ENCODE measurements at regions not wholly inside any gene's neighbourhood (a gene's known extent, or its start where the extent isn't known, plus 50 kb on each side); places are given as distances from the start of the nearest gene placed in this dataset.
"Not testable (repeated sequence)": the region's sequence is repeated elsewhere in the genome, so short reads cannot be mapped to it uniquely, and the experiment has no call there.

DNA sequence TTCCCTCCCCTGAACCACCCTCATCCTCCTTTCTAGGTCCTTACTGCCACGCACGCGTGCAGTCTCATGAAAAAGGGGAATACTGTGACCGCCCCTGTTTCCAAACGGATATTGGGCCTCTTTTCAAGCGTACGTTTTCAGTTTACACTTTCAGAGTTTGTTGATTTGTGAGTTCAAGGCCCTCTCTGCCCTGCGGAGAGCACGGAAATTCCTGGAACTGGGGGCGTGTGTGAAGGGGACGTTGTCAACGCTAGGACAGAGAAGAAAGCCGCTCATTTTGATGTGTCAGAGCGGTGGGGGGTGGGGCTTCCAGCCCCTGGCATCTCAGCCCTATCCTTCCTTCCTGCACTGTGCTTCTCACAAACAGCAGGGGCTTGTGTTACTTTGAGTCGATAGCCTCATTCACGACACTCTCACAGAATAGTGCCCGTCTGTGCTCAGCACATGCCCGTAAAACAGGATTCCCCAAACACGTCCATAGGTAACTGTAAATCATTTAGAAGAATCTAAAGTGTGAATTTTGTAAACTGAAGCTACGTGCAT, 137.6 kb upstream of the PEG3 start:
- FAIRE-seq (no peak), DNase-seq (ENCODE audit: low spot score) (no peak)

DNA sequence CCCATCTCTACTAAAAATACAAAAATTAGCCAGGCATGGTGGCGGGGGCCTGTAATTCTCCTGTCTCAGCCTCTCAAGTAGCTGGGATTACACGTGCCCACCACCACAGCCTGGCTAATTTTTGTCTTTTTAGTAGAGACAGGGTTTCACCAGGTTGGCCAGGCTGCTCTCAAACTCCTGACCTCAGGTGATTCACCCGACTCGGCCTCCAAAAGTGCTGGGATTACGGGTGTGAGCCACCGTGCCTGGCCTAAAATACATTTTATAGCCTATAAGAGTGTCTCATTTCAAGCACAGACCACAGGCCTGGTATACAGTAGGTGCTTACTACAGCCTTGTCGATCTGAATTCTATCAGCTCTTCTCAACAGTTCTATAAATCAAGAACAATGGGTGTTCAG, 139.5 kb upstream of the USP29 start:
- not testable (repeated sequence) for FAIRE-seq; DNase-seq (ENCODE audit: low spot score)

DNA sequence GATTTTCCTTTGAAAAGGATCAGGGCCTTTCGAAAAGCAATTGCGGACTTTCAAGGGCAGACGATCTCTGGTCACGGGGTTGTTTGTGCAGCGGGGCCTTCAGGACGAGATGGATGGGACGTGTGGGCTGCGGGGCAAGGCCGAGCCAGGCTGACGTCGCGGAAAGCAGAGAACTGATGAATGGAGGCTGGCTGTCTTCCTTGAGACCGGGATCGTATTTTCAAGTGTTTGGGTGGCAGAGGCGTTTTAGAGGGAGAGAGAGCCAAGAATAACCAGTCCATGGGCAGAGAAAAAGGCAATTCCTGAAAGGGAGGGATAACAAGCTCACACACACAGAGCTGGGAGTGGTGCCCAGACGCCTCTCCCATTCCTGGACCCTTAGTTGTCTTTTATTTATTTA, 138.9 kb upstream of the USP29 start:
- no peak for FAIRE-seq
- no peak for DNase-seq (ENCODE audit: low spot score)

DNA sequence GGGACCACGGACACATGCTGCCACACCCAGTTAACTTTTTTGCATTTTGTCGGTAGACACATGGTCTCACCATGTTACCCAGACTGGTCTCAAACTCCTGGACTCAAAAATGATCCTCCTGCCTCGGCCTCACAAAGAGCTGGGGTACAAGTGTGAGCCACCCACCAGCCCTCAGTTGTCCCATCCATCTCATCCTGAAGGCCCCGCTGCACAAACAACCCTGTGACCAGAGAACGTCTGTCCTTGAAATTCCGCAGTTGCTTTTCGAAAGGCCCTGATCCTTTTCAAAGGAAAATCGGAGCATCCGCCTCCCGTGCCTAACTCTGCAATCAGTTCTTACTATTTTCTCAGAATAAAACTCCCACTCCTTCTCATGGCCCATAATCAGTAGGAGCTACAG, 138.3 kb upstream of the USP29 start:
- DNase-seq (ENCODE audit: low spot score); FAIRE-seq: not testable (repeated sequence)

DNA sequence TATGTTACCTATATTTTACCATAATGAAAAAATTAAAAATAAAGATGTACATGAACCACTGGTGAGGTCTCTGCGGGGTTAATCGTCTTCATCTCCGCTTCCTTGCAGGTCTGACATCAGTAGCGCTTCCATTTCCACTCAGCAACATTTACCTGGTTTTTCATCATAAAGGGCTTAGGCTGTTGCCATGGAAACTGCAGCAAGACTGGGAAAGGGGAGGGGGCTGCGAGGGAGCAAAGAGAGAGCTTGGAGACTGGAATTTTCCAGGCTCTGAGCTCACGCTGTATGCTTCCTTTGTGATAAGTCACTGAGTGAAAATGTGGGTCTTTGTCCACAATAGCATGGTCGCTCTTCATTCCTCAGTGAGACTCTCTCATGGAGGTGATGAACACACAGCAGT, 136.6 kb upstream of the USP29 start:
- FAIRE-seq (no peak), DNase-seq (ENCODE audit: low spot score) (no peak)

DNA sequence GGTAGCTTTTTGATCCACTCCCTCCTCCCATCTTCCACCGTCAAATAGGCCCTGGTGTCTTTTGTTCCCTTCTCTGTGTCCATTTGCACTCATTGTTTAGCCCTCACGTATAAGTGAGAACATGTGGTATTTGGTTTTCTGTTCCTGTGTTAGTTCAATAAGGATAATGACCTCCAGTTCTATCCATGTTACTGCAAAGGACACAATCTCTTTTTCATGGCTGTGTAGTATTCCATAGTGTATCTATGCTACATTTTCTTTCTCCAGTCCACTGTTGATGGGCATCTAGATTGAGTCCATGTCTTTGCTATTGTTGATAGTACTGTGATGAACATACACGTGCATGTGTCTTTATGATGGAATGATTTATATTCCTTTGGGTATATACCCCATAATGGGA, 136.0 kb upstream of the USP29 start:
- no peak for FAIRE-seq
- DNase-seq (ENCODE audit: low spot score) = no peak

DNA sequence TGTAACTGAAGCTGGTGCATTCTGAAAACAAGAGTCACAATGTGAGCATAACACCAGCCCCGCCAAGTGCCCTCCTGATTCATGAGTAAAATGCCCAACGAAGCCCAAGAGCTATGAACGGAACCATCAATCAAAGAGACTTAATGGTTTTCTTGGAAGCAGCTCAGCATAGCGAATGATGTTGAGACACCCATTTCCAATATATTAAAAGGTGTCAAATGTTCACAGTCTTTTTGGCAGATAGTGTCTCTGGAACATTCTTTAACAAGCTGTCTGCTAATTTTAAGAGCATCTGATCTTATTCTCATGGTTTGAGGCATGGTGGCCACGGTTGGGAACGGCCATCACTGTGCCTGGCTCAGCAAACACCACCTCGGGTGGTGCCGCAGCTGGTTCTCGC, 133.4 kb upstream of the USP29 start:
- DNase-seq (ENCODE audit: low spot score) = no peak
- FAIRE-seq = no peak

DNA sequence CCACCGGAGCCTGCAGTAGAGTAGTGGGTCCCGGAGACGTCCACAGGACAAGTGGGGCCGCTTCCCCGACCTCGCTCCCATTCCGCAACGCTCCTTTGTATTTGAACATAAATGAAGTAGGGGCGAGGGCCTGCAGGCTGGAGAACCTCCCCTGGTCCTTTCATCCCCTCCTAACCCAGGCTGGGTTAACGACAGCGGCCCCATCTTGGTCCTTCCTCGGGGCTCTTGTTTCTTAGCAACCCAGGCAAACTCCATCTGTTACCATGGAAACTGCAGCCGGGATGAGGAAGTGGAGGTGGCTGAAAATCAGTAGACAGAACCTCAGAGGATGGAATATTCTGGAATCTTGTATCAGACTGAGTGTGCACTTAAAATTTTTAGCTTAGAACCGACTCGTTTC, 132.6 kb upstream of the USP29 start:
- DNase-seq (ENCODE audit: low spot score) (no peak), FAIRE-seq (no peak)

DNA sequence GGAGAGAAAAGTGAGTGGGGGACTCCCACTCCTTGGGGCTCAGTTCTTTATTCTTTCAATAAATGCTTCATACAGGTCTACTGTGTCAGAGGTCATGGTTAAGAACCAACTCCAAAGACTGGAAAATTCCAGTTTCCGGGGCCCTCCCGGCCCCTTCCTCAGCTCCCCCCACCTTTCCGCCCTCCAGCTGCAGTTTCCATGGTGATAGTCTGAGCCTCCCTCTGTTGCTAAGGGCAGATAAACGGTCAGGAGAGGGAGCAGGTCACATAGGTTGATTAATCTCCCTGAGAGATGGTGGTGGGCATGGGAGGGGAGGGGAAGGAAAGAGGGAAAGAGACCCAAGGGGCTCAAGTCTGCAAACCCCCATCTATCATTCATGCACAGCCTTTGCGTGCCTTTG, 131.5 kb upstream of the USP29 start:
- no peak for DNase-seq (ENCODE audit: low spot score)
- FAIRE-seq = no peak

DNA sequence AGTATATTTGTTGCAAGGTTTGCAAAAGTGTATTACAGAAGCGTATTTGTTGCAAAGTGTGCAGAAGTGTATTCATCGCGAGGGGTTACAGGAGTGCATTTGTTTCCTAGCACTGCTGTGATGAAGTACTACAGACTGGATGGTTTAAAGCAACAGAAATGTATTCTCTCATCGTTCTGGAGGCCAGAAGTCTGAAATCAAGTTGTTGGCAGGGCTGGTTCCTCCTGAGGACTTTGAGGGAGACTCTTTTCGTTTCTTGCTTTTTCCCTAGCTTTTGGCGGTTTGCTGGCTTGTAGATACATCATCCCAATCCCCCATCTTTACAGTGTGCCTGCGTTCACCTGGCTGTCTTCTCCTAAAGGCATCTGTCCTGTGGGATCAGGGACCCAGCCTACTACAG, 127.9 kb upstream of the USP29 start:
- DNase-seq (ENCODE audit: low spot score) (no peak), FAIRE-seq (no peak)

DNA sequence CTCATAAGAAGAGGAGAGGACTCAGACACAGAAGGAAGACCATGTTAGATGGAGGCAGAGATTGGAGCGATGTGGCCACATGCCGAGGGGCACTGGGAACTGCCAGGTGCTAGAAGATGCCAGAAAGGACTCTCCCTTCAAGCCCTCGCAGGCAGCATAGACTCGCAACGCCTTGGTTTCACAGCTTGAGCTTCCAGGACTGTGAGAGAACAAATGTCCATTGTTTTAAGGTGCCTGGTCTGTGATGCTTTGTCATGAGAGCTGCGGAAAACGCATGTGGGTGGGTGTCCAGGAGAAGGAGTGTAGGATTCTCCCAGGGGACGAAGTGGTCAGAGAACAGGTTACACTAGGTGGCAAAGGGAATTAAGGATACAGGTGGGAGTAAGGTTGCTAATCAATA, 125.9 kb upstream of the USP29 start:
- FAIRE-seq (no peak), DNase-seq (ENCODE audit: low spot score) (no peak)

DNA sequence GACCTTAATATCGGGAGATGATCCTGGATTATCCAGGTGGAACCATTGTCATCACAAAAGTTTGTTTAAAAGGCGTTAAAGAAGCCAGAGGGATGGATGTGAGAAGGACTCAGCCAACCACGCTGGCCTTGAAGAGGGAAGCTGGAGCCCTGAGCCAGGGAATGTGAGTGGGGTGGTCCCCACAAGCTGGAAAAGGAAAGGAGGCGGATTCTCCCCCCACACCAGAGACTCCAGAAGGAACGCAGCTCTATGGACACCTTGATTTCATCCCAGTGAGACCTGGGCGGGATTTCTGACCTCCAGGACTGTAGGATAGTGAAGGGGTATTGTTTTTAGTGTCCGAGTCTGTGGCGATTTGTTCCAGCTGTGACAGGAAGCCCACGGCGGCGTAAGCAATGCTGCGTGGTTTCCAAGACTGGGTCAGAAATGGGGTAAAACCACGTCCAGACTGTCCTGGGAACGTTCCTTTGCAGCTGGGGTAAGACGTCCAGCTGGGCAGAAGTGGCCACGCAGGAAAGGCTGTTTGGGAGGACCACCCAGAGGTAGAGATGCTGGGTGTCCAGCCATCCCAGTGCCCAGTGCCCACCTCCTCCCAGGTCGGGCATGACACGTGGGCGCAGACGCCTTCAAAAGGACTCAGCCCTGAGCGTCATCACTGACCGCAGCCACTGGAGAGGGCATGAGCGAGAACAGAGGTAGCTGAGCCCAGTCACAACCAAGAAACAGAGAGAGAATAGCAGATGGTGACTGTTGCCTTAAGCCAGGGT, 125.4 kb upstream of the USP29 start:
- DNase-seq (ENCODE audit: low spot score) = no peak
- no peak for FAIRE-seq

DNA sequence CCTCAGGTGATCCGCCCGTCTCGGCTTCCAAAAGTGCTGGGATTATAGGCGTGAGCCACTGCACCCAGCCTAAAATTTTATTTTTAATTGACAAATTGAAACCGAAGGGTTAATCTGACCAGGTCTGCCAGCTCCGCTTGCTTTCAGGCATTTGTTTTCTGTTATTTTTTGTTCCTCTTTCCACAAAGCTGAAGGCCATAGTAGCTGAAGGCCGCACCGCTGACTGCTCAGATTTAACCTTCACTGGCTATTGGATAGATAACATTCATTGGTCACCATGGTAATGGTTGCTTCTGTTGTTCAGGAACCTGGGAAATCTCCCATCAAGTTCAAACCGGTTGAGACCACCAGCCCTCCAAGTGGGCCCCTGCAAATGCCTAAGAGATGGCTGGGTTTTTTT, 124.5 kb upstream of the USP29 start:
- DNase-seq (ENCODE audit: low spot score) (no peak), FAIRE-seq (no peak)

DNA sequence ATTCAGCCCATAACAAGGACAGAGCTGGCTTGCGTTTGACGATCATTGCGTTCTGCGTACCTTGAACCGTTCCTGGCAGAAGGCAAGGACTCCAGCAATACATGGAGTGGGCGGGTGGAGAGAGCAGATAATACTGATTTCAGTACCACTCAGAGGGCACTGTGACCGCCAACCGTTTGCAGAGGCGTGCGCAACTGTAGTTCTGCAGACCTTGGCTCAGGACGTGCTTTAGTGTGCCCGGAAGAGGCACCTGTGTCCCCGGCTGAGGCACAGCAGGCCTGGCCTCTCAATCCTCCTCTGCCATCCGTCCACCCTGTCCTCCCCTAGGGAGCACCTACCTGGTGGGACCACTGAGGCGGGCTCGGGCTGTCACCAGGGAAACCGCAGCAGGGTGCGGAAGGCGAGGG, 117.6 kb upstream of the USP29 start:
- FAIRE-seq = no peak
- no peak for DNase-seq (ENCODE audit: low spot score)

DNA sequence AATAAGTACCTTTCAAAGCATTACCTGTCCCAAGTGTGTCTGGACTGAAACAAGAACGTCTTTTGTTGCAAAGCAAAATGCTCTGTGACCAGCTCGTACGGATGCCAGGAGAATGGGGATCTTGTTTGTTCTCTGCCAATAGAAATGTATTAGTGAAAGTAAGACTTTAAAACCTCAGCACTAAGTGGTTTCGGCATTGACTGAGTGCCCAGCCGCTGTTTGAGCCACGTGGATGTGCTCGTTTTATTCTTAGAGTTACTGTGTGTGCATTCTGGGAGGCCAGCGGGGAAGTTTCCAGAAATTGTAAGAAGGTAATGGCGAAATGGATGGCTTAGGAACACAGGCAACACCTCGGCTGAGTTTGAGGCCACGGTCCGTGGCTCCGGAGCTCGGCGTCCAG, 117.1 kb upstream of the USP29 start:
- no peak for DNase-seq (ENCODE audit: low spot score)
- FAIRE-seq = no peak

DNA sequence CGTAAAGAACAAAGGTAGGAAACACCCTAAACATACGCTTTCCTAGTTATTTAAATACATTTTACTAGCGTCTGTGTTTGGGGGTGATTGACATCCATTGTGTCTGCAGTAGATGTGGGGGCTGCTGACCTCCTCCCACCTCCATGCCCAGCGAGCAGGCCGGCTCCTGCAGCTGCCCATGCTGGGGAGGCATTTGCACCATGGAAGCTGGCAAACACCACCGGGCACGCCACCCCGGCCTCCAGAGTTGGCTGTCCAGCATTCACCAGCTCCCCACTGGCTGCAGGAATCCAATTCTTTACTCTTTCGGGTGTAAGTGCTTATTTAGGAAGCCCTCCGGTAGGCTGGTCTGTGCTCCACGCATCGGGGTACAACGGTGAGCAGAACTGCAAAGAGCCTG, 115.4 kb upstream of the USP29 start:
- DNase-seq (ENCODE audit: low spot score) (no peak), FAIRE-seq (no peak)

DNA sequence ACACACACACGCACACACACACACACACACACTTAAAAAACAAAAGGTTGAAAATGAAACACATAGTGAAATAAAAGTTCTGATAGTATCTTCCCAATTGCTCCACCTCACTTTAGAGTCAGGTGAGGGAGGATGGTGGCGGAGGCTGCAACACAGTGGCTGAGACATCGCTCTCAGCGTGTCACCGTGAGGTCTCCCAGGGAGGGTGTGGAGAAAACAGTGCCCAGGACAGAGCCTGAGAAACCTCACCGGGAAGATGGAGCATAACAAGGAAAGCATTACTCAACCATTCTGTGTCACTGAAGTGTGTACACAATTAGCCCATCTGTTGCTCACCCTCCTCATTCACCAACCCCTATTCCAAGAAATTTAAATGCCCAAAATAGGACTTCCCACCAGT, 111.4 kb upstream of the USP29 start:
- FAIRE-seq = no peak
- no peak for DNase-seq (ENCODE audit: low spot score)

DNA sequence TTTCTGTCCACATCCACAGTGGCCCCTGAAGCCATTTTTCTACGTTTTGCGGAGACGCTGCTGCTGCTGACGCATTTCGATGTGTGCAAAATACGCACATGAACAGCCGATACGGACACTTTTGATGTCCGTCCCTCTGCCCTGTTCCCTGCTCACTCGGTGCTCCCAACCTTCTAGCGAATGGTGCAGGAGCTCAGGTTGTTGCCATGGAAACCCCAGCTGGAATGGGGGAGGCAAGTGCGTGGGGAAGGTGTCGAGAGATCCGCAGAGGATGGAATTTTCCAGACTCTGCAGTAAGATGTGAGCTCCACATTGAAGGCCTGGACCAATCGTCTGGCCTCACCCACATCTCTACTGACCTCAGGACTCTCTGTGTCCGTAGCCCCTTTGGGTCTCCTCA, 109.2 kb upstream of the USP29 start:
- DNase-seq (ENCODE audit: low spot score) (no peak), FAIRE-seq (no peak)

DNA sequence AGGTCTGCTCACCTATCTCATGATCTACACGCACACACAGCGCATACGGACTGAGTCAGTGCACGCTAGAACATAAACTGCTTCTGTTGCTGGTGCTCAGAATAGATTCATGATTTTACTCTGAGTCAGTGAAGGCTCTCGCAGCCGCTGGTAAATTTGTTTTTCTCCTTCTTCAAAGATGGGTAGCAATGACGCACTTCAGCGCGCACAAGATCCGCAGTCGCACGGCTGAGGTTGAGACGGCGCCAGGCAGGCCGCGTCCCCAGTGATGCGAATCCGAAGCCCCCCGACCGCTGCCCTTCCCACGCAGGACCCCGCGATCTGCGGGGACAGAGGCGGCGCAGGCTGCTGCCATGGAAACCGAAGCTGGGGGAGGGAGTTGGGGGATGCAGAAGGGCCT, 103.7 kb upstream of the USP29 start:
- peak; percentile 8 for DNase-seq (ENCODE audit: low spot score)
- no peak for FAIRE-seq

DNA sequence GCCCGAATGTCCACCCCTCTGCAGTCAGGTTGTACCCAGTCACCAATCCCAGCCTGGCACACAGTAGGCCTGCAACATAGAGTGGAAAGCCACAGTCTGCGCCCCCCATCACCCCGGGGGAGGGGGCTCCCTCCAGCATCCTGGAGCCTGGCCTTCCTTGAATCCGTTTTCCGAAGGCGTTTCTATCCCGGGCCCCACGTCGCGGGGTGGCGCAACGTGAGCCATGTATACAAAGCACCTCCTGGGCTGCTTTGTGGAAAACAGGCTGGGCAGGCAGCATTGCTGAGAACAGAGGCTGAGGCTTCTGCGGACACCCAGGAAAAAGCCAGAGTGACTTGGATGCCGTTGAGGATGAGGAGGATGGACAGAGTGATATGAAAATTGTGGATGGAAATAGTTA, 103.3 kb upstream of the USP29 start:
- no peak for FAIRE-seq

DNA sequence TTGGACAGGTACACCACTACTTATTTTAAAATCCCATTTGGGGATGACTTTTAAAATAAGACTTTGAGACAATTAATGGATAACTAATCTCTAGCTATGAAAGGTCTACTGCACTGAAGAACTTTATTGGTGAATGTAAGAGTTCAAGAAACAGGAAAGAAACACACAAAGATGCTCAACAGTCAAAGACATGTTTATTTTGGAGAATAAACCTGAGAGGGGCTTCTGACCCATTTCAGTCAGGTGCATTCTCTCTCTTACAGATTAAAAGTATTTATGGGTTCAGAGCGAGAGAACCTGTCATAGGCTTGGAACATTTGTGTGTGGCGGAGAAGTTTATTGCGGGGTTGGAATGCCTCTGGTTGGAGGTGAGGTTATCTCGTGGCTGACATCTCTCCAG, 94.3 kb upstream of the USP29 start:
- FAIRE-seq (no peak), DNase-seq (ENCODE audit: low spot score) (no peak)

More for the DNA sequence above, 103.3 kb upstream of the USP29 start:
- no peak for DNase-seq (ENCODE audit: low spot score)

DNA sequence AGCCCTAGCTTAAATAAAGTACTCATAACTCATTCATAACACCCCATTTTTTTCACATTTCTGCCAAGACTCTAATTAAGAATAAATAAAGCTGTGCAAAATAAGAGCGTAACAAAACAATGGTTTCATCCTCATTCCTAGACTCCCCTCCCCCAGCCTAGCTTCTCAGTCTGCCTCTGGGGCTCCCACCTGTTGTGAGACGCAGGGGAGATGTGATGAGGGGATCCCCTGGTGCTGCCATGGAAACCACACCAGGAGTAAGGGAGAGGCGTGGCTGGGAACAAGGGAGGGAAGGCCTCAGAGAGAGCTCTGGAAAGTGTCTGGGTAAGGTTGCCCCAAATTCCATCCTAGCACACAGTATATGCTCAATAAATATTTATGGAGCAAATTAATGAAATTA, 93.3 kb upstream of the USP29 start:
- DNase-seq (ENCODE audit: low spot score) = no peak
- no peak for FAIRE-seq

DNA sequence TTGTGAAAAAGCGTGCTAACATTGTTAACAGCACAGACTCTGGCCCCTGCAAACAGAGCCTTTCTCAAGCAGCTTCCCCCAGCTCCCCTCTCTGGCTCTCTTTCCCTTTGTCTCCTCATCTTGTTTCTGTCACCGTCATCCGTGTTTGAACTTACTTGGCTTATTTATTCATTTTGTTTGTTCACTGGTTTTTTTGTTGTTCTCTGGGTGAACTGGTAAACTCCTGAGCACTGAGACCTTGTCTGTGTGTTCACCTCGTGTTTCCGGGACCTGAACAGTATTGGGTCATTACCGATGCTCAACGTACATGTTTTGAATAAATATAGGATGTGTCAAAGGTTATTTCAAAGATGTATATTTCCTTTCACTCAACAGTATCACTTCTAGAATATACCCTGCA, 92.4 kb upstream of the USP29 start:
- DNase-seq (ENCODE audit: low spot score) (no peak), FAIRE-seq (no peak)

All from urothelium cell line (cell line).